Progenitor cell of endocrine pancreas (in vitro differentiated cells): ENCODE measurements at regions not wholly inside any gene's neighbourhood (a gene's known extent, or its start where the extent isn't known, plus 50 kb on each side); places are given as distances from the start of the nearest gene placed in this dataset.

Experiments
- DNase-seq: peaks from one replicate; pipeline ENCODE4 v3.0.0; 2021; ENCODE audit warnings: low spot score; ENCODE audit not compliant: unreplicated experiment
- H3K27ac Mint-ChIP-seq: 2 replicates; pipeline ENCODE4 v1.8.0; 2021; ENCODE audit warnings: mild to moderate bottlenecking, moderate library complexity, mixed read lengths
- H3K27me3 Mint-ChIP-seq: 2 replicates; pipeline ENCODE4 v1.8.0; 2021; ENCODE audit warnings: mixed read lengths
- H3K36me3 Mint-ChIP-seq: 2 replicates; pipeline ENCODE4 v1.8.0; 2022; ENCODE audit warnings: mixed read lengths; ENCODE audit not compliant: insufficient read depth
- H3K4me1 Mint-ChIP-seq: 2 replicates; pipeline ENCODE4 v1.8.0; 2021; ENCODE audit warnings: low read depth, mixed read lengths
- H3K4me3 Mint-ChIP-seq: 2 replicates; pipeline ENCODE4 v1.8.0; 2021; ENCODE audit warnings: low read depth, mild to moderate bottlenecking, moderate library complexity, mixed read lengths
- H3K9me3 Mint-ChIP-seq: 2 replicates; pipeline ENCODE4 v1.8.0; 2021; ENCODE audit warnings: low read depth, mixed read lengths
- CTCF ChIP-seq: fragments of 200-600 bp; sonication (generic); IDR thresholded peaks from one replicate; pipeline ENCODE4 v1.5.0; 2021; ENCODE audit warnings: antibody characterized with exemption, mild to moderate bottlenecking; ENCODE audit not compliant: unreplicated experiment

GRCh38 chr19:28680111-28680510 lies 532.8 kb downstream of the UQCRFS1 start:
- Mint-ChIP-seq H3K36me3 (no peaks in the 10 kb centered on the region), H3K27me3 (peaks cover 4% of the 10 kb centered on the region), H3K27ac (no peak overlapping the region), H3K9me3 (peaks cover 4% of the 10 kb centered on the region), H3K4me3 (no peak overlapping the region), H3K4me1 (no peaks in the 10 kb centered on the region)
- no peak for DNase-seq
- TF ChIP-seq CTCF, result no peak

GRCh38 chr19:28670836-28671235 lies 542.1 kb downstream of the UQCRFS1 start:
- Mint-ChIP-seq H3K4me3 (no peak overlapping the region), H3K9me3 (peaks cover 18% of the 10 kb centered on the region), H3K4me1 (no peaks in the 10 kb centered on the region), H3K36me3 (no peaks in the 10 kb centered on the region), H3K27ac (no peak overlapping the region), H3K27me3 (no peaks in the 10 kb centered on the region)
- no peak for TF ChIP-seq CTCF
- no peak for DNase-seq

- Mint-ChIP-seq H3K27ac (no peak overlapping the region), H3K9me3 (peaks cover 14% of the 10 kb centered on the region), H3K4me1 (no peaks in the 10 kb centered on the region), H3K36me3 (no peaks in the 10 kb centered on the region), H3K4me3 (no peak overlapping the region), H3K27me3 (no peaks in the 10 kb centered on the region)
- TF ChIP-seq CTCF, result no peak
- no peak for DNase-seq
Measured at GRCh38 chr19:28669804-28670203, 543.1 kb downstream of the UQCRFS1 start.

- H3K4me1 Mint-ChIP-seq, result no peaks in the 10 kb centered on the region
- no peak for DNase-seq
- H3K27ac Mint-ChIP-seq, result peak overlapping the region; percentile 41
- TF ChIP-seq CTCF, result no peak
- H3K9me3 Mint-ChIP-seq, result peaks cover 14% of the 10 kb centered on the region
- H3K4me3 Mint-ChIP-seq, result no peak overlapping the region
- no peaks in the 10 kb centered on the region for H3K36me3 Mint-ChIP-seq
- no peaks in the 10 kb centered on the region for H3K27me3 Mint-ChIP-seq
Measured at GRCh38 chr19:28667348-28667977, 545.5 kb downstream of the UQCRFS1 start.

- no peaks in the 10 kb centered on the region for H3K4me1 Mint-ChIP-seq
- no peak for DNase-seq
- no peaks in the 10 kb centered on the region for H3K36me3 Mint-ChIP-seq
- H3K27me3 Mint-ChIP-seq, result no peaks in the 10 kb centered on the region
- no peak for TF ChIP-seq CTCF
- H3K27ac Mint-ChIP-seq, result no peak overlapping the region
- H3K4me3 Mint-ChIP-seq, result no peak overlapping the region
- H3K9me3 Mint-ChIP-seq, result peaks cover 14% of the 10 kb centered on the region
Measured at GRCh38 chr19:28665748-28666147, 547.2 kb downstream of the UQCRFS1 start.
